Adipocyte (in vitro differentiated cells): ENCODE measurements at regions not wholly inside any gene's neighbourhood (a gene's known extent, or its start where the extent isn't known, plus 50 kb on each side); places are given as distances from the start of the nearest gene placed in this dataset.

Experiments used
- DNase-seq: peaks from one replicate; pipeline ENCODE4 v3.0.0-alpha.2; 2015; ENCODE audit warnings: low read depth
- H3K27me3 ChIP-seq: replicated peaks from 2 replicates; pipeline ENCODE4 v1.7.0; 2013; ENCODE audit warnings: mild to moderate bottlenecking, low read length, moderate library complexity; ENCODE audit not compliant: control insufficient read depth, insufficient read depth
- H3K36me3 ChIP-seq: 2 replicates; pipeline ENCODE4 v1.7.0; 2013; ENCODE audit warnings: low read length, mild to moderate bottlenecking, moderate library complexity; ENCODE audit not compliant: control insufficient read depth, insufficient read depth, severe bottlenecking
- H3K4me1 ChIP-seq: 2 replicates; pipeline ENCODE4 v1.7.0; 2013; ENCODE audit warnings: mild to moderate bottlenecking, low read length, moderate library complexity; ENCODE audit not compliant: control insufficient read depth, insufficient read depth
- H3K4me3 ChIP-seq: 2 replicates; pipeline ENCODE4 v1.7.0; 2013; ENCODE audit warnings: mild to moderate bottlenecking, low read length, moderate library complexity
- H3K9ac ChIP-seq: 2 replicates; pipeline ENCODE4 v1.7.0; 2013; ENCODE audit warnings: mild to moderate bottlenecking, low read length, moderate library complexity
- H3K9me3 ChIP-seq: 2 replicates; pipeline ENCODE4 v1.7.0; 2013; ENCODE audit warnings: mild to moderate bottlenecking, low read length, moderate library complexity; ENCODE audit not compliant: control insufficient read depth

DNA sequence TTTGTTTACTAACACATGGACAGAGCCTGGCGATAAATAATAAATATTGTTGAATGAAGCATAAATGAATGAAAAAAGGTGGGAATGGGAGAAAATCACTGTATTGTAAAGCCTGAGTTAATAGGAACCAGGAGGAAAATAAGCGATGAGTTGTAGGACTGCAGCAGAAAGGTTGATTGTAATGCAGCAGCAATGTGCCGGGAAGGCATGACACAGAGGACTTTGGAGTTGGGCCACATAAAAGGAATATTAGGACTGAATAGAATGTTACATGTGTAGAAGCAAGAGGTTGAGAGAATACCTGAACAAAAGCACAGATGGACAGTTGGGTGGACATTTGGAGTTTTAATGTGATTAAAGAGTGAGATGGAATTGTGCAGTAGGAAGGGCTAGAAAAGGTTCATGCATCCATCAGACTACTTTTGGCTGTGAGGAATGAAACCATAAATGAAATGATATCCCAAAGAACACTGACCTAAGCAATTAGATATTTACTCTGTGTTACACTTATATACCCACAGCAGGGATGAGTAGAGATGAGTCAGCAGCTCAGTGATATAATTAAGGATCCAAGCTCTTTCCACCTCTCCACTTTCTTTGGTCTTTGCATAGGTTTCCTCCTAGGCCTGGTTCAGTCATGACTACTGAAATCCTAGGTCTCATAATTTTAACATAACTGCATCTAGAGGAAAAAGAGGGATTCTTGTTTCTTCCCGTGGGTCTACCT, 55.4 kb downstream of the CCER1 start:
- Histone ChIP-seq H3K9ac (no peak overlapping the region), H3K4me1 (peaks cover 10% of the 10 kb centered on the region)

DNA sequence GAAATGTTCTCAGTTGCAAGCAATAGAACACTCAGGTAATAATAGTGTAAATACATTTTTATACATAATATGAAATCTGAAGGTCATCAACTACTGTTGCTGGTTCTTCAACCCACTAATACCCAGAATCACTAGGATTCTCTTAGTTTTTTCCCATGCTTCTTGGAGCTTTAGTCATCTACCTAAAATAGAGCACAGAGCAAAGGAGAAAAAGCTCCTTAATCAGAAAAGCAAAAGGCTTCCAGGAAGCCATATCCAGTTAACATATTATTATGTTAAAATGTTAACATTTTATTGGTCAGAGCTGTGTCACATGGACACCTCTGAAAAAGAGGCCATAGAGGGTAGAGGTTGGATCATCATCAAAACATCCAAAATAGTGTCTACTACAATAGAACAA, 57.0 kb downstream of the CCER1 start:
- no peaks in the 10 kb centered on the region for H3K36me3 ChIP-seq
- no peak overlapping the region for H3K9ac ChIP-seq
- H3K4me1 ChIP-seq: peaks cover 10% of the 10 kb centered on the region
- H3K9me3 ChIP-seq: no peaks in the 10 kb centered on the region
- H3K27me3 ChIP-seq: no peaks in the 10 kb centered on the region
- H3K4me3 ChIP-seq: no peak overlapping the region
- no peak for DNase-seq

More for the DNA sequence above, 55.4 kb downstream of the CCER1 start:
- no peaks in the 10 kb centered on the region for H3K27me3 ChIP-seq
- H3K9me3 ChIP-seq: no peaks in the 10 kb centered on the region
- H3K36me3 ChIP-seq: no peaks in the 10 kb centered on the region
- no peak overlapping the region for H3K4me3 ChIP-seq
- peak; percentile 10 for DNase-seq

DNA sequence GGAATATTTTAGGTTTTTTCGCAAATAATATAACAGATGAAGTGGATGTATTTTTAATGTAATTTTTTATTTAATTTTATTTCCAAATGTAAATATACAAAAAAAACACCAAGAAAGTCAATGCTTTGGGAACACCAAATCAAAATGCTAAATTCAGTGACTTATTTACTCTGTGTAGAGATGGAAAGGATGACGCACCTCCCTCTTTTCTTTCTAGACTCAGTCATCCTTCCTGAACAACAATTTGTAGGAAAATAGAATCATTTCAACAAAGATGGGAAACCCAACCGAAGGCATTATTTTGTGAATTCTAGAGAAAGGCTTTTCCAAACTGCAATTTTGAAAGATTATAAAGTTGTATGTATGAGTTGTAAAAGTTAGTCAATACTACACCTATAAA, 57.7 kb downstream of the CCER1 start:
- H3K9me3 ChIP-seq: no peaks in the 10 kb centered on the region
- H3K27me3 ChIP-seq: no peaks in the 10 kb centered on the region
- H3K36me3 ChIP-seq: no peaks in the 10 kb centered on the region
- no peak for DNase-seq
- no peak overlapping the region for H3K4me3 ChIP-seq
- H3K9ac ChIP-seq: no peak overlapping the region
- peaks cover 10% of the 10 kb centered on the region for H3K4me1 ChIP-seq

DNA sequence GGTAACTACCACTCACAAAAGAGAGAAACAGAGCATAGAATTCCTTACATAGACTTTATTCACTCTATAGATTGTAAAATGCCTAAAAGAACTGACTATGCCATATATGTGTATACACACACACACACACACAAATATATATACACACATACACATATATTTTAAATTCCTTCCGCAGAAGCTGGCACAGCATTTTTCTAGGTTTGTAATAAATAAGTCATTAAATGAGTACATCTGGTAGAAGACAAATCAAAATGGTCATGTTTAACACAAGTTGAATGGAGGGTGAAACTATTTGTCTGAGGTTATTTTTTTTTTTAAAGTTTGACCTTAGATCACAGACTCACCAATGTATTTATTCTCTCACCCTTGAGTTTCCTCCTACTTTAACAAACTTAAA, 58.2 kb downstream of the CCER1 start:
- Histone ChIP-seq H3K9me3 (no peaks in the 10 kb centered on the region), H3K27me3 (no peaks in the 10 kb centered on the region), H3K4me1 (peaks cover 10% of the 10 kb centered on the region), H3K36me3 (no peaks in the 10 kb centered on the region), H3K4me3 (no peak overlapping the region), H3K9ac (no peak overlapping the region)
- no peak for DNase-seq

DNA sequence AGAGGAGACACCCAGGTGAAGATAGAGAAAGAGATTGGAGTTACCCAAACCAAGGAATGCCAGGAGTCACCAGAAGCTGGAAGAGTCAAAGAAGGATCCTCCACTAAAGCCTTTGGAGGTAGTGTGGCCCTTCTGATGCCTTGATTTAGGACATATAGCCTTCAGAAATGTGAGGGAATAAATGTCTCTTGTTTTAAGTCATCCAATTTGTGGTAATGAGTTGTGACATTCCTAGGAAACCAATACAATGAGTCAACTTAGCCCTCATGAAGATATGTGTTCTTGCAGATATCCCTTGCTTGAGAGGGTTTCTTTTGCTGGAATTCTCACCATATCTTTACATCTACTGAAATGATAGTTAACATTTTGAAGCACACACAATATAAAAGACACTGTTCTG, 58.8 kb downstream of the CCER1 start:
- no peak overlapping the region for H3K4me3 ChIP-seq
- H3K9ac ChIP-seq: no peak overlapping the region
- no peaks in the 10 kb centered on the region for H3K36me3 ChIP-seq
- H3K4me1 ChIP-seq: peaks cover 10% of the 10 kb centered on the region
- peak; percentile 61 for DNase-seq
- no peaks in the 10 kb centered on the region for H3K27me3 ChIP-seq
- no peaks in the 10 kb centered on the region for H3K9me3 ChIP-seq

DNA sequence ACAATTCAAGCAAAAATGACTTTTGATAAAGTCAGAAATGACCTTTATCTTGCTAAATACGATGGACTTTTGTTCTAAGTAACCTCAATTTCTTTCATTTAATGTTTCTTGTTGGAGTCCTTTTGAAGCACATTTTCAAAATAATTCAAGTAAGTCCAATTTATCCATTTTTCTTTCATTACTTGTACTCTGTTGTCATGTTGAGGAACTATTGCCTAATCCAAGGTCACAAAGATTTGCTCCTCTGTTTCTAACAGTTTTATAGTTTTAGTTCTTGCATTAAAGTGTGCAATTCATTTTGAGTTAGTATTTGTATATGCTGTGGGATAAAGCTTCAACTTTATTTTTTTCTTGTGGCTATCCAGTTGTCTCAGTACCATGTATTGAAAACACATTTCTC, 66.7 kb downstream of the CCER1 start:
- H3K9ac ChIP-seq: no peak overlapping the region
- H3K4me1 ChIP-seq: peaks cover 12% of the 10 kb centered on the region
- no peaks in the 10 kb centered on the region for H3K9me3 ChIP-seq
- DNase-seq: peak; percentile 58
- no peak overlapping the region for H3K4me3 ChIP-seq
- H3K27me3 ChIP-seq: no peaks in the 10 kb centered on the region
- H3K36me3 ChIP-seq: no peaks in the 10 kb centered on the region

DNA sequence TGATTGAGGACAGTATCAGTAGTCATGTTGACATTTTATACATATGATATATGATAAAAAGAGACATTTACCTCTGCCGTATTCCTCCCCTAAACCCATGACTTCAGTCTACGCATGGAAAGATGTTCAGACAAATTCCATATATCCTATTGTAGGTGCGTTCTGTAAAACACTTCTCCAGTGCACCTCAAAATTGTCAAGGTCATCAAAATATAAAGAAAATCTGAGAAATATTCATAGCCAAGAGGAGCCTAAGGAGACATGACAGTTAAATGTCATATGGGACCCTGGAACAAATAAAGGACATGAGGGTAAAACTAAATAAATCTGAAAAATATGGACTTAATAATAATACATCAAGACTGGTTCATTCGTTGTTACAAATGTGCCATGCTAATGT, 71.5 kb downstream of the CCER1 start:
- Histone ChIP-seq H3K4me1 (peaks cover 7% of the 10 kb centered on the region), H3K36me3 (no peaks in the 10 kb centered on the region), H3K4me3 (no peak overlapping the region), H3K27me3 (no peaks in the 10 kb centered on the region), H3K9me3 (no peaks in the 10 kb centered on the region), H3K9ac (no peak overlapping the region)
- DNase-seq: no peak

DNA sequence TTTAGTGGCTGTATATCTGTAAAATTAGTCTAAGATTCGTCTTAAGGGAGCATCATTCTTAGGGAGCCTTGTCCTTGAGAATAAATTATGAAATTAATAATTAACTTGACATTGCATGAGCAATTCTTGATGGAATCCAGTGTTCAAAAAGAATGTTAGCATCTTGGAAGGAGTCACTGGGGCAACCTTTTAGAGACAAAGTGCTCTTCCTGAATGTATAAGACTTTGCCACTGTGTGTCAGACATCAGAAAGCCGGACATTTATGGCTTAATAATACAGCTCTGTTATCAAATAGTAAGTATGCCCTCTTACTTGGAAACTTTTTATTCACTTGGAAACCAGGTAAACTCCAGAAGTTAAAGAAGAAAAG, 83.3 kb downstream of the CCER1 start:
- H3K4me3 ChIP-seq: no peak overlapping the region
- no peaks in the 10 kb centered on the region for H3K36me3 ChIP-seq
- no peak for DNase-seq
- no peak overlapping the region for H3K9ac ChIP-seq
- H3K4me1 ChIP-seq: no peaks in the 10 kb centered on the region
- H3K9me3 ChIP-seq: peaks cover 10% of the 10 kb centered on the region
- no peaks in the 10 kb centered on the region for H3K27me3 ChIP-seq

DNA sequence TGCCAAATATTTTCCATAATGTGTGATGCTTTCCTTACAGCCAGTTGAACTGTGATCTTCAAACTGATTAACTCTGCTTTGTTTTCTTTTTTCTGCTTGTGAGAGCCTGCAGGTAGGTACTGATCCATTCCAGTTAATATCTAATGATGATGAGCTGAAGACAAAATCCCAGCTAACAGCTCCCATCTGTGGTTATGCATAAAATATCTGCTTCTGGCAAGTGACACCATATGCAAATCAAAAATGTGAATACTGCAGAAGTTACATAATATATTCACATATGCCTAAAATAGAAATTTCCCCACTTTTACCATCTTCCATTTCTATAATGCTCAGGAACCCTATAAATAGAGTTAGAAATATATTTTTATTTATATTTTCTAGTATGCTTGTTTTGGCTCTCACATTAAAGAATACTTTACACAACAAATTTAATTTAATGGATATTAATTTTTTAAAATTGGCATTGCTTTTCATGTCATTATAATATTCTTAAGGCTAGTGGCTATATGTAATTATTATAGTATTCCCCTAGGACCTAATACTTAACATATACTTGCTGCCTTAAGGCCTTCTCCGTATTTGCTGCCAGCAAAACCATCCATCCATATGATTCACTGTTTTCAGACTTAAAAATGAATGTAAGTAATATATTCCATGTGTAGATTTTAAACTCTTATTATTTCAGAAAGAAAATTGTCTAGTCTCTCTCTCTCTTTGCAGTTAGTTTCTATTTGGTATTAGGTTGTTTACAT, 83.8 kb downstream of the CCER1 start:
- no peak overlapping the region for H3K9ac ChIP-seq
- DNase-seq: no peak
- H3K27me3 ChIP-seq: no peaks in the 10 kb centered on the region
- no peaks in the 10 kb centered on the region for H3K36me3 ChIP-seq
- no peaks in the 10 kb centered on the region for H3K4me1 ChIP-seq
- no peak overlapping the region for H3K4me3 ChIP-seq
- peaks cover 10% of the 10 kb centered on the region for H3K9me3 ChIP-seq

DNA sequence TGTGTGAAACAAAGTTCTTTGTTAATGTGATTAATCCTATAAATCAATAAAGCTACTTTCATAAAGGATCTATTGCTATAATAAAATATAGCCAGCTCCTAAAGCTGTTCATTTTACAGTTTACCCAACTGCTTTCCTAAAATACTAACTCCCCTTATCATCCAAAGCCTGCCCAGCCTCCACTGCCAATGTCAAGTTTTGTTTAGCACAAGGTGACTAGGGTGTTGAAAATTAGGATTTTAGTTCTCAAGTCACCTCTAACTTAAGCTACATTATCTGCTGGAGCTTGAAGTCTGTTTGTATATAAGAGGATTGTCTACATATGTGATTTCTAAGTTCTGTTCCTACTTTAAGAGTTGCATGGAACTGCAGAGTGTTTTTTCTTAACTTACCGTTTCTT, 86.3 kb downstream of the CCER1 start:
- H3K9ac ChIP-seq: no peak overlapping the region
- no peaks in the 10 kb centered on the region for H3K27me3 ChIP-seq
- no peaks in the 10 kb centered on the region for H3K36me3 ChIP-seq
- no peaks in the 10 kb centered on the region for H3K9me3 ChIP-seq
- no peak overlapping the region for H3K4me3 ChIP-seq
- no peak for DNase-seq
- no peaks in the 10 kb centered on the region for H3K4me1 ChIP-seq

DNA sequence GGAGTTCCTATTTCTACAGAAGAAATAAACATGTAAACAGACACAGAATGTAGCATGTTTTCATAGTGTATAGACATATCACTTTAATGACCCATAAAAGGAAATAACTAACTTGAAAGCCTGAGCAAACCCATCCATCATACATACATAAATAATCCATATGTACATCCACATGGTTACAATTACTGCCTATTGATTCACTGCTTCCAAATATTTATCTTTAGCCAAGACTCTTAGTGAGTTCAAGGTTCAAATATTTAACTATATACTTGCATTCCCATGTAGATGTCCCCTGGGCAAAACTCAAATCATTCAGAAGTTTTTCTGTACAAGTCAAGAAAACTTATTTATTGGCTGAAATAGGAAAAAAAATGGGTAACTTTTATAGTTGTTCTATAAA, 95.4 kb downstream of the CCER1 start:
- Histone ChIP-seq H3K27me3 (no peaks in the 10 kb centered on the region), H3K4me1 (peaks cover 1% of the 10 kb centered on the region), H3K9me3 (no peaks in the 10 kb centered on the region), H3K36me3 (no peaks in the 10 kb centered on the region), H3K9ac (no peak overlapping the region), H3K4me3 (no peak overlapping the region)
- no peak for DNase-seq
